H9 (cell line): ENCODE measurements at regions not wholly inside any gene's neighbourhood (a gene's known extent, or its start where the extent isn't known, plus 50 kb on each side); places are given as distances from the start of the nearest gene placed in this dataset.

Source experiments
- DNase-seq: peaks from one replicate; pipeline ENCODE4 v3.0.0-alpha.2; 2017
- H2AFZ ChIP-seq: one replicate; pipeline ENCODE4 v1.6.1; 2013; ENCODE audit warnings: mild to moderate bottlenecking, low read length, control low read depth, moderate library complexity
- H2AK5ac ChIP-seq: 2 replicates; pipeline ENCODE4 v1.6.1; 2013; ENCODE audit warnings: low read length, control low read depth, mixed read lengths; ENCODE audit not compliant: insufficient read length
- H2BK120ac ChIP-seq: one replicate; pipeline ENCODE4 v1.6.1; 2013; ENCODE audit warnings: low read depth, mild to moderate bottlenecking, low read length, control low read depth, inconsistent platforms; ENCODE audit not compliant: poor library complexity, severe bottlenecking
- H2BK12ac ChIP-seq: 2 replicates; pipeline ENCODE4 v1.6.1; 2013; ENCODE audit warnings: low read length, control low read depth, mixed read lengths, low read depth; ENCODE audit not compliant: insufficient read length
- H2BK15ac ChIP-seq: 2 replicates; pipeline ENCODE4 v1.6.1; 2013; ENCODE audit warnings: low read depth, low read length, control low read depth
- H2BK20ac ChIP-seq: one replicate; pipeline ENCODE4 v1.6.1; 2013; ENCODE audit warnings: low read depth, mild to moderate bottlenecking, low read length, control low read depth, inconsistent platforms; ENCODE audit not compliant: poor library complexity, severe bottlenecking
- H2BK5ac ChIP-seq: 2 replicates; pipeline ENCODE4 v1.6.1; 2013; ENCODE audit warnings: low read length, control low read depth, mixed read lengths; ENCODE audit not compliant: insufficient read length
- H3K14ac ChIP-seq: 2 replicates; pipeline ENCODE4 v1.6.1; 2013; ENCODE audit warnings: low read length, control low read depth; ENCODE audit not compliant: insufficient read depth
- H3K18ac ChIP-seq: 2 replicates; pipeline ENCODE4 v1.6.1; 2013; ENCODE audit warnings: low read depth, mild to moderate bottlenecking, mixed read lengths, low read length, control low read depth; ENCODE audit not compliant: insufficient read length
- H3K23ac ChIP-seq: 2 replicates; pipeline ENCODE4 v1.6.1; 2013; ENCODE audit warnings: low read length, control low read depth, mixed read lengths, low read depth; ENCODE audit not compliant: insufficient read length
- H3K23me2 ChIP-seq: 2 replicates; pipeline ENCODE4 v1.6.1; 2013; ENCODE audit warnings: low read depth, mild to moderate bottlenecking, mixed read lengths, low read length, control low read depth; ENCODE audit not compliant: insufficient read length, poor library complexity, severe bottlenecking
- H3K27ac ChIP-seq: 2 replicates; pipeline ENCODE4 v1.5.1; 2013; ENCODE audit warnings: low read length, control low read depth, mixed read lengths, low read depth; ENCODE audit not compliant: insufficient read length
- H3K27me3 ChIP-seq: 2 replicates; pipeline ENCODE4 v1.6.1; 2013; ENCODE audit warnings: low read length, control low read depth, inconsistent platforms; ENCODE audit not compliant: insufficient read depth
- H3K4ac ChIP-seq: 2 replicates; pipeline ENCODE4 v1.6.1; 2013; ENCODE audit warnings: low read depth, mild to moderate bottlenecking, control low read depth, inconsistent platforms, low read length, moderate library complexity
- H3K4me1 ChIP-seq: 2 replicates; pipeline ENCODE4 v1.6.1; 2013; ENCODE audit warnings: low read length, control low read depth, inconsistent platforms; ENCODE audit not compliant: insufficient read depth
- H3K4me2 ChIP-seq: 2 replicates; pipeline ENCODE4 v1.6.1; 2013; ENCODE audit warnings: low read length, control low read depth, mixed read lengths; ENCODE audit not compliant: insufficient read length, insufficient read depth
- H3K56ac ChIP-seq: 2 replicates; pipeline ENCODE4 v1.6.1; 2013; ENCODE audit warnings: low read depth, mild to moderate bottlenecking, mixed read lengths, low read length, control low read depth; ENCODE audit not compliant: insufficient read length
- H3K79me1 ChIP-seq: 2 replicates; pipeline ENCODE4 v1.6.1; 2013; ENCODE audit warnings: low read depth, mild to moderate bottlenecking, moderate library complexity, low read length, control low read depth, inconsistent platforms; ENCODE audit not compliant: insufficient read depth, poor library complexity, severe bottlenecking
- H3K79me2 ChIP-seq: 2 replicates; pipeline ENCODE4 v1.6.1; 2013; ENCODE audit warnings: low read length, control low read depth, inconsistent platforms; ENCODE audit not compliant: insufficient read depth
- H3K9ac ChIP-seq: 2 replicates; pipeline ENCODE4 v1.6.1; 2013; ENCODE audit warnings: low read length, control low read depth, mixed read lengths; ENCODE audit not compliant: insufficient read length; ENCODE audit errors: extremely low read depth
- H3K9me3 ChIP-seq: one replicate; pipeline ENCODE4 v1.6.1; 2013; ENCODE audit warnings: low read depth, low read length, inconsistent platforms; ENCODE audit not compliant: control insufficient read depth
- H3T11ph ChIP-seq: one replicate; pipeline ENCODE4 v1.6.1; 2013; ENCODE audit warnings: mild to moderate bottlenecking, low read length, control low read depth, inconsistent platforms
- H4K20me1 ChIP-seq: one replicate; pipeline ENCODE4 v1.6.1; 2013; ENCODE audit not compliant: control insufficient read depth, insufficient read length, insufficient read depth
- H4K5ac ChIP-seq: 2 replicates; pipeline ENCODE4 v1.6.1; 2013; ENCODE audit warnings: low read depth, mild to moderate bottlenecking, mixed read lengths, low read length, control low read depth; ENCODE audit not compliant: insufficient read length
- H4K8ac ChIP-seq: replicated peaks from 2 replicates; pipeline ENCODE4 v1.6.1; 2013; ENCODE audit warnings: low read length, control low read depth, mixed read lengths, low read depth; ENCODE audit not compliant: insufficient read length
- H4K91ac ChIP-seq: 2 replicates; pipeline ENCODE4 v1.6.1; 2013; ENCODE audit warnings: low read depth, mild to moderate bottlenecking, moderate library complexity, mixed read lengths, low read length, control low read depth; ENCODE audit not compliant: insufficient read length
- H3K27ac Mint-ChIP-seq, 3 experiments: 2 replicates in 2 of 3; 3 replicates in 1 of 3; pipeline ENCODE4 v1.8.0; 2020 to 2021; ENCODE audit warnings: mixed read lengths in 3 of 3, mild to moderate bottlenecking in 1 of 3, moderate library complexity in 1 of 3
- H3K27me3 Mint-ChIP-seq: 2 replicates; pipeline ENCODE4 v1.8.0; 2021; ENCODE audit warnings: low read depth, mild to moderate bottlenecking, moderate library complexity, mixed read lengths
- H3K36me3 Mint-ChIP-seq, 3 experiments: 2 replicates in 2 of 3; 3 replicates in 1 of 3; pipeline ENCODE4 v1.8.0; 2020 to 2021; ENCODE audit warnings: low read depth in 3 of 3, mixed read lengths in 3 of 3; ENCODE audit not compliant: insufficient read depth in 1 of 3
- H3K4me1 Mint-ChIP-seq, 2 experiments: 2 replicates each; pipeline ENCODE4 v1.8.0; 2020; ENCODE audit warnings: mixed read lengths in 2 of 2
- H3K4me3 Mint-ChIP-seq, 2 experiments: 2 replicates in 1 of 2; 3 replicates in 1 of 2; pipeline ENCODE4 v1.8.0; 2020 to 2021; ENCODE audit warnings: mild to moderate bottlenecking in 2 of 2, mixed read lengths in 2 of 2, moderate library complexity in 1 of 2
- H3K9me3 Mint-ChIP-seq, 2 experiments: 2 replicates in 1 of 2; 3 replicates in 1 of 2; pipeline ENCODE4 v1.8.0; 2020; ENCODE audit warnings: mild to moderate bottlenecking in 2 of 2, mixed read lengths in 2 of 2, moderate library complexity in 1 of 2
- CTCF ChIP-seq: fragments of 200-600 bp; sonication (generic); conservative IDR thresholded peaks from 3 replicates; pipeline ENCODE4 v1.8.0; 2021; ENCODE audit warnings: antibody characterized with exemption, mild to moderate bottlenecking
- WGBS: extraction: QIAGEN DNeasy Blood & Tissue Kit; methylation state at CpG from one replicate; pipeline ENCODE4 v1.1.7; 2013; ENCODE audit warnings: missing lambda C conversion rate, low lambda C conversion rate, mixed read lengths; ENCODE audit not compliant: insufficient read length; ENCODE audit errors: extremely low coverage; 5-methylcytosine and 5-hydroxymethylcytosine counted together

GRCh38 chr16:86880316-86881117, 302.2 kb downstream of the FOXL1 start:
- Mint-ChIP-seq H3K27ac (no peak overlapping the region; a peak in 1 of 7 replicates), H3K27me3 (peaks cover 7% of the 10 kb centered on the region), H3K36me3 (no peaks in the 10 kb centered on the region), H3K4me1 (peaks cover 9 to 16% of the 10 kb centered on the region in 2 experiments), H3K4me3 (no peak overlapping the region), H3K9me3 (no peaks in the 10 kb centered on the region; a peak in 1 of 5 replicates)
- Histone ChIP-seq H4K20me1 (no peaks in the 10 kb centered on the region), H3K9me3 (no peaks in the 10 kb centered on the region), H3K23ac (no peak overlapping the region), H3K79me1 (no peaks in the 10 kb centered on the region), H3K9ac (no peak overlapping the region), H2BK20ac (no peak overlapping the region), H2AFZ (no peak overlapping the region), H2BK12ac (no peak overlapping the region), H3K18ac (no peak overlapping the region), H2BK5ac (no peak overlapping the region), H3K27me3 (no peaks in the 10 kb centered on the region), H3K56ac (no peak overlapping the region), H2AK5ac (no peak overlapping the region), H3K4ac (no peak overlapping the region), H4K8ac (no peak overlapping the region), H2BK15ac (no peak overlapping the region), H3K4me2 (no peak overlapping the region), H3K79me2 (no peaks in the 10 kb centered on the region), H3K27ac (no peak overlapping the region), H2BK120ac (no peak overlapping the region), H3K23me2 (no peaks in the 10 kb centered on the region), H3K4me1 (no peaks in the 10 kb centered on the region; the same call in 1 of the 2 replicates), H4K91ac (no peak overlapping the region), H4K5ac (no peak overlapping the region), H3K14ac (no peak overlapping the region; the same call in 1 of the 2 replicates), H3T11ph (no peak overlapping the region)
- no peak for TF ChIP-seq CTCF
- WGBS, result no CpG with 5 or more reads among the region's 14 CpGs
- DNase-seq, result no peak
